NCI-H2196 treated with DMSO at 0.1 percent for 48 hours (cell line): ENCODE measurements at regions not wholly inside any gene's neighbourhood (a gene's known extent, or its start where the extent isn't known, plus 50 kb on each side); places are given as distances from the start of the nearest gene placed in this dataset.

Experiments used
- DNase-seq: peaks from one replicate; lab custom pipeline; 2025; ENCODE audit not compliant: unreplicated experiment; lab: John Stamatoyannopoulos, UW

DNA sequence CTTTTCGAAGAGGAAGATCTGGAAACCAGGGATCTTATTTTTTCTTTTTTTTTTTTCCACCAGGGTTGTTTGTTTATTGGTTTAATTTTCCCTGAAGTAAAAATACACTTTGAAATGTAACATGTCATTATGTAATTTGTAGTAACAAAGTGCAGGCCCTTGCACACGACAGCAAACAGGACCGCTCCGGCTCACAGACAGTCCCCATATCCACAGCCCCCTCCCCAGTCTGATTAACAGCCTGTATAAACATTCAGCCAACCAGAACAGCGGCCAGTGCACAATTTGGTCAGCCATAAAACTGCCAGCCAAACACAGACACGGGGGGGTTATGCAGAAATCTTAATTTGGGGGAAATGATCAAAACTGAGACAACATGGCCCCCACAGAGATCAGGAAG is 431.6 kb upstream of the NPVF start:
- DNase-seq, result no peak

DNA sequence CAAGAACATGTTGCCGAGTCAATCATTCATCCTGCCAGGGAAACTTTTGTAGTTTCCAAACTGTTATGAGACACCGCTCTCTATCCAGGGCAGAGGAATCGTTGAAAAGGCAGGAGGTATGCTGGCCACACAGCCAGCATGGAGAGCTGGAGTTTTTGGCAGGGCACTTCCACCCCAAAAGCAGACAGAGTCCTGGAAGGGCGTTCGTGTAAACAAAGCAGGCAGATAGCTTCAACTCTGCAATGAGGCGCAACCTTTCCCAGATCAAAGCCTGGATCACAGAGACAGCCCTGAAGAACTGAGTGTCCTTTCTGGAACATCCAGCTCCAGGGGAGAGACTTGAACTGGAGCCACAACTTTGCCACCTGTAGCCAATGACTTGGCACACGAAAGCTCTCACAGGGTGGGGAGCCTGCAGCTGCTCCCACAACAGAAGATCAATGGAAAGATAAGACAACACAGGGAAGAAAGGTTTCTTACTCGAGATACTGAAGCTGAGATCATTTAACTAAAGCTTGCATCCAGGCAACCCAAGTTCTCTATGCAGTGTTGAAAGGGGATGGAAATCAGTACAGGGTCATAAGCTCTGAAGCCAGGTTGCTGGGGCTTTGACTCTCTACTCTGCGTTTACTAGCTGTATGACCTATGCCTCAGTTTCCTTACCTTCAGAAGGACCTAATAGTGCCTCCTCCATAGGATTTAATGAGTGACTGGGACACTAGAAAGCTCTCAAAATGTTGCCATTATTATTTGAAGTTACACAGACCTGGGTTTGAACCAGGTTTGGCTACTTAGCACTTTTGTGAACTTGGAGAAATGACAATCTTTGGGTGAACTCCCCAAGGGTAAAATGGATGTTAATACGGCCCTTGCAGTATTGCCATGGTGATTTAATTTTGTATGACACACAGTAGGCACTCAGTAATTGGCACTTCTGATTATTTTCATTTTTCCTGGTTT is 434.8 kb upstream of the NPVF start:
- DNase-seq, result no peak

DNA sequence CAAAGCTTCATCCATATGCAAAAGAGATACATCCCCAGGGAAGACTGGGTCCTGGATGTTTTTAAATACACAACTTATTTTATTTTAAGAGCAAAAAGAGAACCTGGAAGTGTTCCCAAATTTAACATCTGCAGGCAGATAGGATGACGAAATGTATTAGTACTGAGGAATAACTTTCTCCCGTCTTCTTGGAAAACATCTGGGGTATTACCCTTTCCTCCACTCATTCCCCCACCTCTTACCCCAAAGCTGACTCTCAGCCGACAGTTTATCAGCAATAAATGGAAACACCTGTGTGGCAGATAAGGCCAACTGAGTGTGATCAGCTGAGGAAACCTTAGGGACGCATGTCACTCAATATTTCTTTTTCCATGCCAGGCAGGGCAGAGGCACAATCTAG is 435.6 kb upstream of the NPVF start:
- DNase-seq, result no peak

DNA sequence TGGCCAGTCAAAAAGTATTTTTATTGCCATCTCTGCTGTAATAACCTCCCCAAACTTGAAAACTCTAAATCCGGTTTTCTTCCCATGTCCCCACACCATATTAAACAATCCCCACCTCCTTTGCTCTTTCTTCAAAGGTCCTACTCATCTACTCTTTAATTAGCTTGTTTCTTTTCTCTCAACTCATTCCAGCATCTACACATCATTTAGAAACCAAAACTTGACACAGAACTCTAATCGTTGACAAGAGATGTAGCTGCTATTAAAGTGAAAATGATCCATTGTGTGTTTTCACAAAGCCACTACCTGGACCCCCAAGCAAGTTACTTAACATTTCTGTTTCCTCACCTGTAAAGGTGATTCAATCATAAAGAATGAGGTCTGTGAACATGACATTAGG is 436.3 kb upstream of the NPVF start:
- DNase-seq, result no peak

DNA sequence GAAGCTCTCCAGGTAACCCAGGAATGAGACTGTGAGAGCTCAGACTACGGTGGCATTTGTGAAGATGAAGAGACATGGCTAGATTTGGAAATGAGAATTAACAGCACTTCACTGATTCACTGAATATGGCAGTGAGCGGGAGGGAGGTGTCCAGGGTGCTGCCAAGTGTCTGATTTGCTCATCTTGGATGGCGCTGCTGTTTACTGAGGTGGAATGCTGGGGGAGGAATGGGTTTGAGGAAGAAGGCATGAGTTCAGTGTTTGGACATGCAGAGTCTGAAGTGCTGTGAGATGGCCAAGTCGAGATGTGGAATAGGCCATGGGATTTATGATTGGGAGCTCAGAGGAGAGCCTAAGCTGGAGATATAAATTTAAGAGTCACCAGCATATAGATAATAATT is 437.1 kb upstream of the NPVF start:
- no peak for DNase-seq

DNA sequence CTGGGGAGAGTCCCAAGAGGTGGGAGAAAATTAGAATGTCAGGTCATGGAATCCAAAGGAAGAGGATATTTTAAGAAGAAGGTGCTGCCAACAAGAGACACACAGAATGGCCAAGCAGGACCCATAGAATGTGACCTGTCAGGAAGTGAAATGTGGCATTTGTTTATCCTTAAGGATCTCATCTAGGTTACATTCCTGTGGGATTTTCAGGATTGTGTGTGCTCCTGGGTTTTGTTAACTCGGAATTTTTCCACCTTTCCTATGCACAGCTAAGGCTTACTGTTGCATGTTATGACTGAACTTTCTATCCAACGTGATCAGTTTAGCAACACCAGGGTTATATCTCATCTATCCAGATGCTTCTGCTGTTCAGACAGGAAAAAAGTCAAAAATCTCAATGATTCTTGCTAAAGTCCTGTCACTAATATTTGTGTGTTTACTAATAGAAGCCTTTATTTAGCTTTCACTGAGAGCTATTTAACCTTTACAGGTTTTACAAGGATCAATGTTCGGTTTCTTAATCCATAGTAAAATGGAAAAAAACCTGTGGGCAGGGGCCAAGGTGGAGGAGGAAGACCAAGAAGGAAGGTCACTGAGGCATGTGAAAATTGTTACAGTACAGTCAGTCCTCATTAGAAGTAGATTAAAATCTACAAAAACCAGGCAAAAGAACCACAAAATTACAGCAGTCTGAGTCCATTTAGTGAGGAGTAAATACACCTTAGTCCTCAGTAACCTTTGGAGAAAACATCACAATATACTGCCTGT is 437.8 kb upstream of the NPVF start:
- DNase-seq, result no peak

DNA sequence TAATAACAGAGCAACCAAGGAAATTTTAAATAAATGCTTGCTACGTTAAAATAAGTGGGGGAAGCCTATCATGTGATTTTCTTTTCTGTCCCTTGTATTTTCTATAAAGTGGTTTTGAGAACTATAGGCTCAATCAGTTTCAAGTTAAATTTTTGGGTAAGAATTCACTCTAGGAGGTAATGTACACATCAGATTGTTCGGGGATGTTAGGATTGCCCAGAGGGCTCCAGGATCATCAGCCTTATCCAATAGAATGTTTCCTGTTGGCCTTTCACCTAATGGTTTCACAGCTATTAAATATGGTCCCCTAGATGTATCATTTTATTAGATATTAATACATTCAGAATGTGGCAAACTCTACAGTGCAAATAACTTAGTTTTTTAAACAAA is 438.4 kb upstream of the NPVF start:
- DNase-seq, result no peak

DNA sequence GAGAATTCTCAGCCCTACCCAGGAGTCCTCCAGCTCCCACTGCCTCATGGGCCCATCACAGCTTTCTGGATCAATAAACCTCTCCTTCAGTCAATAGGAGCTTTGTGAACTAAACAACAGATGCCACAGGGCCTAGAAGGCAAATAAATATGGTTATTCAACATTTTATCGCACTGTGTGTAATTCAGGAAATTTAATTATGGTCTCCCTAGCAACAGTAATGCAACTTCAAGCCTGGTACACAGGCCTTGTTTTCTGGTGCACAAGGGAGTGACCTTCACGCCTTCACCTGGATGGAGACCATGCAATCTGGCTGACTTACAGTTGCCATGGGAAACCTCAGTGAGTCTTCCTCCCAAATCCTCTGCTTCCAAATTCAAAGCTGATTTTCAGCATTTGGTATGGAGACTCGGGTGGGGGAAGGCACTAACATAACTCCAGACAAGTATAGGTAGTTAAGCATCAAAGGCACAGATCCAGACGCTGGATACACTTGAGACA is 441.0 kb upstream of the NPVF start:
- DNase-seq, result no peak

DNA sequence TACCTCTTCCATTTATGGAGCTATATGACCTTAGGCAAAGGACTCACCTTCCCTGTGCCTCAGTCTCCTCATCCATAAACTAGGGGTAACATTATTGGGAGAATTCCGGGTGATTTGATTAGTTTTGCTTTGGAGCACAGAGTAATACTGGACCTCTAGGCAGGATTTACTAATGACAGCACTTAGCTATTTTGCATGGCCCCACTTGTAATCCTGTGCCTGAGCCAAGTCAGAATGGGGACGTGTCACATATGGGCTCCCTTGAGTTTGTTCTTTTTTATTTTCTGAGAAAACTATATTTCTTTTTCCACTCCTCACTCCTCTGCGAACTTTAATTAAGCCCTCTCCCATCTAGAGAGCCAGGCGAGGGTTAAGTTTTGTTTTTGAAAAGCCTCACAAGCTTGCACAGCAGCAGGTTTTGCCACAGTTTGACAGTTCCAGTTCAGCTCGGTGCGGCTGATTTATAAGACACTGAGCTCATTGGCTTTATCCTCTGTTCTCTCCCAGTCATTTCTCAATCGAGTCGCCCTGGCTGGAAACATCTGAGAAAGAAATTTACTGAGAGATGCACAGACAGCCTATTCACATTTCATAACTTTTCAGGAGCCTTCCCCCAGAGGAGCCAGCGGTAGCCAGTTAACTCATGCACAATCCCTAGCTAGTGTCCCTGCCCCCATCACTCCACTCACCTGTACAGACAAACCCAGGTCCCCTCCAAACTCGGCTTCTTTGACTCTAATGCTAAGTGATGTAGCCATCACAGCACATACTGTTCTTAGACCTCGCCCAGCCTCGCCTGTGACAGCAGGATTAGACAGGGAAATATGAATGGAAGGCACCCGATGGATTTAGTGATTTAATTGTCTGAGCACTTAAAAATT is 441.9 kb upstream of the NPVF start:
- DNase-seq, result no peak

DNA sequence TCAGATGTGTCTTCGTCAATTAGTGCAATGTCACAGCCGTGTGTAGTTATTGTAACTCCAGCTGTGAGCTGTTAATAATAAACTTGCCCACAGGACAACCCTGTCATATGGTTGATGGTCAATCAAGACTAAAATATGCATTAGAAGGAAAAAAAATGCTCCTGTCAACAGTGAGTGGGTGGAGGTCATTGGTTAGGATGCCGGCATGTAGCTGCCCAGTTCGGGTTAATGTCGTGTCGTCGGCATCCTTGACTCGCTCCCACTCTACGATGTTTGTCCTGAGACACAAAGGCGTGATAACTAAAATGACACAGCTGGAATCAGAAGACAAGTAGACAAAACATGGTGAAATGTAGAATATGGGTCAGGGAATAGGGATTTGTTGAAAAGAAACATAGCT is 442.8 kb upstream of the NPVF start:
- no peak for DNase-seq

DNA sequence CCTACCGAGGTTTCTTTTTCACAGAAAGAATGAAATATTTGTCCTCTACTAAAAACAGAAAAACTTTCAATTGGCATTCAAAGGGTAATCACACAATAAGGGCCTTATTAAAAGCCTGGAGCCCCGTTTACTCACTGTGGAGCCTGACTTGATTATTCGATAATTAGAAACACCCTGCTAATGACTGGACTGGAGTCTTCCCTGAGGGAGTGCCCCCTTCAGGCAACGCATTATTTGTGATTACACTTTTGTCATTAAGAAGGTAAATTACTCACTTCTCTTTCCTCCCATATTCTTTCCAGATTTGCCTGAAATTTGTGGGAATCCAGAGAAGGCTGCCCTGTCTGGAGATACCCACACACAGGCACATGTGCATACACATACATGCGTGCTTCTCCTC is 444.2 kb upstream of the NPVF start:
- no peak for DNase-seq

DNA sequence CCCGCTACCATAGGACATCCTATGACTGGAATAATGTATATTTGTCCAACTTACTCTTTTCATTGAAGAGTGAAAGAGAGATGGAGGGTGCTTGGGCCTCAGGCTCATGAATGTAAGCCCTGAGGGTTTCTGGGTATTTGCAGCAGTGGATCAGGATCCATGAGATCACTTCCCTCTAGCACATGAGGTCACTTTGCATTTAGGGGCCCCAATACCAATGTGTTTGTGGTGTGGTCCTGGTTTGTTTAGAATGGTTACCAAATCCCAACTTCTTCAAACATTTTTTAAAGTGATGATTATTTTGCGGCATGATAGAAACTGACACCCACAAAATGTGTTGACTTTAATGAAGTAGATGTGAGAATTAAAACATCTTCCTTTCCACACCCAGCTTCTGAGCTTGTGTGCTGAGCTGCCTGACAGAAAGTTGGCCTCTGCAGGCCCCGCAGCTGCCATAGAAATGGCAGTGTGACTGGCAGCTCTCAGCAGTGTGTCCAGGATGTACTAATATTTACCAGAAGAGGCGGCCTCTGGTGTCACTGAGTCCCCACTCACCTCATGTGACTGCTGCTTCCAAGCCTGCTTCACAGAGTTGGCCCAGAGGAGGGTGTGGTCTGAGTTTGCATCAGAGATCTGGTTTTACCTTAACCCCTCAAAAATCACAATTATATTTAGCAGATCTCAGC is 447.6 kb upstream of the NPVF start:
- no peak for DNase-seq

DNA sequence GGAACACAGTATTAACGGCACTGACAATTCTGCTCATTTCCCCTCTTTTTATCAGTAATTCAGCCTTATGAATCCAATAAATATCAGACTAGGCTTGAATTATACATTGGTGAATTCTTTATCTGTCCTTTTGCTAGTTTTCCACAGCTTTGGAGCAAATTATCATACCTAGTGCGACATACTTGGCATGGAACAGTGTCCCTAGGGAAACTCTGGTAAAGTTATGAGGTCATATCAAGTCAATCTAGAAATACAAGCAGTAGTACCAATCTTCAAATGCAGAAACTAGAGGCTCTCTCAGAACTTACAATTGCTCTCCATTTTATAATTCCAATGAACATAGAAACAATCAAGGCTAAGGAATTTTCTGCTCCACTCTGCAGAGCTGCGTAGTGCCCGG is 449.3 kb upstream of the NPVF start:
- DNase-seq, result no peak

DNA sequence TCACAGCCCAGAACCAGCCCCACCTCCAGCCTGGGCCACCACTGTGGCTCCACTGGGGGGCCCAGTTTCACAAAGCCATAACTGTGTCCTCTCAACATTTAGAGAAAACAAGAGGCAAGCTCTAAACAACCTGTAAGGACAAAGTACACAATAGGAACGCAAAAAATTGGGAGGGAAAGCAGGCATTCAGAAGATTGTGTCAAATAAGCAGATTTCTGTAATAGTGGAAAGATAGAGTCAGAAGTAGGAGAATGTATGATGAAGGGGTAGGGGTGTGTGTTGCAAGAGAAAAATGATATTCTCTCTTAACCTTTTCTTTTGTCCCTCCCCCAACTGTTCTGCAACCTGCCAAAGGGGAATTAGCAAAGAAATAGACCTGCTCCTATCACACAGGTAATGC is 449.9 kb upstream of the NPVF start:
- no peak for DNase-seq

DNA sequence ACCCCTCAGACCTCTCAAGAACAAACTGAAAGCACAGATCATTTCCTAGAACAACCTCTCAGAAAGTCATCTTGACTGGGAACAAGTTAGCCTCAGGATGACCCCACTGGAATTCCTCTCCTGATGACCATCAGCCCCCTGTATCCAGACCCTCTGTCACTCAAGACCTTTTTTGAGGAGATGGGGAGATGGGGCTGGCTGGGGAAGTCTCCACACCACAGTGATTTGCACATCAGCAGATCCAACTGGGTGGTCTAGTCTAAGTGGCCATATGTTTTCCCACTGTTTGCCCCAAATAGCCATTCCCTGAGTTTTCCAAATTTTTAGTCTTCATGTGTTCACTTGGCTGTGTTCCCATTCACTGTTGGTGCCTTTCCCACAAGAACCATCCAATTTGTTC is 452.4 kb upstream of the NPVF start:
- DNase-seq, result no peak

DNA sequence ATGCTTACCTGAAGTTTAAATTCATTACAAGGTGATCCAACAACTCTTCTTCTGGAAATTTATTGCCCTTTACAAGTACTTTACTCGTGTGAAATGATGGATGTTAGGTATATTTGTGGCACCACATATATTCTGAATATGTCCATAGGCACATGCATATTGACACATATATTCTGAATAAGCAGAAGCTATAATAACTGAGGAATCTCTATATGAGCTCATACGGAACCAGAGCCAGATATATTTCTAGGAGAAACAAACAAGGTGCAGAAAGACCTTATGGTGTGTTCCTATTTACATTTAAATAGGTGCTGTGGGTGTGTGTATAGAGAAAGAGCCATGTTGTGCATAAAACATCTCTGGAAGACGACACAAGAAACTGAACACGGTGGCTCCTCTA is 456.1 kb upstream of the NPVF start:
- DNase-seq, result no peak

DNA sequence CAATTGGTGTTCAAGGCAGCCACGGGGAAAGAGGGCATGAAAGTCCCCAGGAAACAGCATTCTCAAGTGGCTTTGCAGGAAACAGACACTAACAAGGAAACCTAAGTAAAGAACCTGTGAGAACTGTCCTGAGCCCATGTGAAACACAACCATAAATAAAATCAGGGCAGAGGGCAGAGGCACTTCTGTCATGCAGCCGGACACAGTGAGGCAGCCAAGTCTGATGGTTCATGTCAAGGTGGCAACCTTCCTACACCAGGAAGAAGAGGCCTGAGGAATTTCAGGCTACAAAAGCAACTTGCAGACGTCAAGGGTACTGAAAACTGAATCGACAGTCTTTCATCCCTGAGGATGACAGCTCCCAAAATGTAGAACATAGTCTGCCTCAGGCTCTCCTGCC is 458.2 kb upstream of the NPVF start:
- DNase-seq, result no peak

DNA sequence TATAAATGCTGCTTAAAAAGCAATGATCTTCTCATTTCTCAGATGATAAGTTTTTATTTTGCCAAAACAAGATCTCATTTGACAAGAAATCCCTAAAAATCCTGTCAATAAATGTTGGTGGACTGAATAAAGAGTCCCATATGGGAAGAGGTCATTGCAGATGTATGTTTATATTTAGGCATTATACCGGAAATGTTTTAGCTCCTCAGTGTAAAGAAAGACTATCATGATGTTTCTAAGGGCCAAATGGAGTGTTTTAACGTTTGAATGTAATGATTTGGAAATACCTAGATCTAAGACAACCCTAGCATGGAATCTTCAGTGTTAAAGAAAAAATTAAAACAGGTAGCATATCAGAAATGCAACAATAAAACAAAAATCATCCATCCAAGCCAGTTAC is 457.8 kb upstream of the NFE2L3 start:
- DNase-seq, result no peak

DNA sequence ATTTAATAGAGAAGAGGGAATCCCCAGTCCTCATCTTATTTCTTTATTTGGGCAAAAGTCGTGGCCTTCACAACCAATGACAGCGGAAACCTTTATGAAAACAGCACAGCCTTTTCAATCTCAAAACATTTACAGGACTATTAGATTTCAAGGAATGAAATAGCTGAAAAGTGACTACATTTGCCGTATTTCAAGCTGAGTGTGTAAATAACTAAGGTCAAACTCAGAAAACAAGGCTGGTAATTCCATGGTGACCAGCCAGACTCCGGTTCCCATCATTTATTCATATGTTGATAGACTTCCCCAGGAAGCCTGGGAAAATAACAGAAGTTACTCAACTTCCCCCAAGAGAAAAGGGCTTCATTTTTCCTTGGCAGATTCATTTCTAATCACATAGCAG is 457.3 kb upstream of the NFE2L3 start:
- no peak for DNase-seq

DNA sequence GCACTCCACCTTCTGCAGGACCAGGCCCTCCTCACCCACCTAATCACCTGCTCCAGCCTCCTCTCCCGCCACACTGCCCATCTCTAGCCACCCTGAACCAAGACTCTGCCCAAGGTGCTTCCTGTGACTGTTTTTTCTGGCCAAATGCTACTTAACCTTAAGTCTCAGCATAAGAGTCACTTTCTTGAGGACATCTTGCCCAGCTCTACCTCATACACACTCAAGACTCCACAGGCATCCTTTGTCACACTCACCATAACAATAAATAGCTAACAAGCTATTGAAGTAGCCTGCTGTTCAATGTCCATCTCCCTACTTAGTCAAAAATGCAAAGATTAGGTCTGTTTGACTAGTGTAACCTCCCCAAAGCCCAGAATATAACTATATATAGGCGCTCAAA is 455.4 kb upstream of the NFE2L3 start:
- DNase-seq, result no peak
